HepG2 (cell line): ENCODE measurements at regions not wholly inside any gene's neighbourhood (a gene's known extent, or its start where the extent isn't known, plus 50 kb on each side); places are given as distances from the start of the nearest gene placed in this dataset.

Source experiments
- CBFB ChIP-seq: sonication (generic); formaldehyde crosslinking; IDR thresholded peaks from 2 replicates; pipeline ENCODE4 v1.4.0; 2020; ENCODE audit warnings: missing genetic modification reagents
- CEBPB ChIP-seq: IDR thresholded peaks from 2 replicates; pipeline ENCODE4 v1.6.1; 2011; ENCODE audit warnings: low read depth, low read length, improper control_type of control experiment, borderline replicate concordance
- CREB1 ChIP-seq, 2 experiments: fragments of 450-650 bp in 1 of 2; IDR thresholded peaks; 2 replicates each; pipeline ENCODE4 v1.6.1; 2016 to 2017; ENCODE audit warnings: control low read depth in 1 of 2, mild to moderate bottlenecking in 1 of 2, missing compliant biosample characterization in 1 of 2, missing genetic modification characterization in 1 of 2
- CREM ChIP-seq, 2 experiments: sonication (generic) in 1 of 2; formaldehyde crosslinking in 1 of 2; IDR thresholded peaks; 2 replicates each; pipeline versions ENCODE4 v1.4.0 to v1.6.1; 2016 to 2020; ENCODE audit warnings: antibody characterized with exemption in 1 of 2, mild to moderate bottlenecking in 1 of 2, missing genetic modification reagents in 1 of 2
- GATA4 ChIP-seq: sonication (generic); IDR thresholded peaks from 2 replicates; pipeline ENCODE4 v1.6.1; 2016; ENCODE audit warnings: antibody characterized with exemption, low read depth, borderline replicate concordance
- HIC2 ChIP-seq: sonication (generic); formaldehyde crosslinking; IDR thresholded peaks from 2 replicates; pipeline ENCODE4 v1.9.0; 2022; ENCODE audit warnings: low read depth, missing genetic modification reagents
- MIER2 ChIP-seq: IDR thresholded peaks from 2 replicates; pipeline ENCODE4 v1.6.1; 2016; ENCODE audit warnings: missing biosample characterization, missing genetic modification reagents
- MLLT10 ChIP-seq: sonication (generic); formaldehyde crosslinking; IDR thresholded peaks from 2 replicates; pipeline ENCODE4 v1.4.0; 2020; ENCODE audit warnings: missing genetic modification reagents
- PAF1 ChIP-seq: IDR thresholded peaks from 2 replicates; pipeline ENCODE4 v1.6.1; 2016; ENCODE audit warnings: missing genetic modification reagents, missing compliant biosample characterization
- RBFOX2 ChIP-seq: fragments of 200-400 bp; formaldehyde crosslinking; IDR thresholded peaks from 2 replicates; pipeline ENCODE4 v1.6.1; 2017; ENCODE audit warnings: low read depth, mild to moderate bottlenecking, low read length
- TIGD3 ChIP-seq: sonication (generic); formaldehyde crosslinking; IDR thresholded peaks from 2 replicates; pipeline ENCODE4 v1.5.1; 2020; ENCODE audit warnings: mild to moderate bottlenecking, missing genetic modification reagents, borderline replicate concordance
- ZHX2 ChIP-seq, 2 experiments: sonication (generic) in 1 of 2; formaldehyde crosslinking in 1 of 2; IDR thresholded peaks; 2 replicates each; pipeline versions ENCODE4 v1.6.1 to v1.9.0; 2014 to 2022; ENCODE audit warnings: antibody characterized with exemption in 1 of 2, borderline replicate concordance in 1 of 2, inconsistent platforms in 1 of 2, low read depth in 1 of 2, missing genetic modification reagents in 1 of 2
- ZKSCAN5 ChIP-seq: sonication (generic); formaldehyde crosslinking; IDR thresholded peaks from 2 replicates; pipeline ENCODE4 v1.5.1; 2020; ENCODE audit warnings: mild to moderate bottlenecking, missing genetic modification reagents
- ZNF224 ChIP-seq: sonication (generic); formaldehyde crosslinking; IDR thresholded peaks from 2 replicates; pipeline ENCODE4 v1.5.0; 2020; ENCODE audit warnings: mild to moderate bottlenecking, missing genetic modification reagents
- ZNF350 ChIP-seq: sonication (generic); formaldehyde crosslinking; IDR thresholded peaks from 2 replicates; pipeline ENCODE4 v1.4.0; 2020; ENCODE audit warnings: mild to moderate bottlenecking, low read depth, missing genetic modification reagents, borderline replicate concordance
- ZNF354B ChIP-seq: sonication (generic); formaldehyde crosslinking; IDR thresholded peaks from 2 replicates; pipeline ENCODE4 v1.8.0; 2022; ENCODE audit warnings: mild to moderate bottlenecking, missing genetic modification reagents
- ZNF580 ChIP-seq: IDR thresholded peaks from 2 replicates; pipeline ENCODE4 v1.6.1; 2016; ENCODE audit warnings: low read depth, borderline replicate concordance
- ZNF614 ChIP-seq: IDR thresholded peaks from 2 replicates; pipeline ENCODE4 v1.6.1; 2018; ENCODE audit warnings: missing biosample characterization, missing genetic modification reagents, inconsistent platforms, borderline replicate concordance
- ZSCAN25 ChIP-seq: sonication (generic); formaldehyde crosslinking; IDR thresholded peaks from 2 replicates; pipeline ENCODE4 v1.8.0; 2022; ENCODE audit warnings: mild to moderate bottlenecking, missing genetic modification reagents

GRCh38 chr13:40072663-40073120 is 417.2 kb downstream of the COG6 start (continued):
- TF ChIP-seq ZNF350 (CRISPR knock-in tag), result peak; percentile 47; the same call in 1 of the 2 replicates
- TF ChIP-seq ZNF614 (CRISPR knock-in tag), result peak; percentile 82
- TF ChIP-seq CREB1 (IDR thresholded peaks at IDR 0.05), result no peak
- no peak for TF ChIP-seq CREB1 (CRISPR knock-in tag; IDR thresholded peaks at IDR 0.05)
- no peak for TF ChIP-seq ZNF354B (CRISPR knock-in tag)
- no peak for TF ChIP-seq ZNF224 (CRISPR knock-in tag)
- no peak for TF ChIP-seq RBFOX2
- TF ChIP-seq ZHX2 (IDR thresholded peaks at IDR 0.05; ENCODE audit: low read depth), result no peak
- no peak for TF ChIP-seq ZHX2 (CRISPR knock-in tag; IDR thresholded peaks at IDR 0.05; ENCODE audit: borderline replicate concordance)
- TF ChIP-seq HIC2 (CRISPR knock-in tag), result peak; percentile 34; the same call in 1 of the 2 replicates
- TF ChIP-seq PAF1 (CRISPR knock-in tag), result no peak
- no peak for TF ChIP-seq CEBPB
- TF ChIP-seq MLLT10 (CRISPR knock-in tag), result no peak
- TF ChIP-seq ZSCAN25 (CRISPR knock-in tag), result no peak; the same call in 1 of the 2 replicates
- peak; percentile 71; the same call in 1 of the 2 replicates for TF ChIP-seq ZNF580 (CRISPR knock-in tag)
- no peak for TF ChIP-seq TIGD3 (CRISPR knock-in tag)
- TF ChIP-seq CREM (IDR thresholded peaks at IDR 0.05), result peak; percentile 84
- TF ChIP-seq CREM (CRISPR knock-in tag; IDR thresholded peaks at IDR 0.05), result no peak
- no peak for TF ChIP-seq ZKSCAN5 (CRISPR knock-in tag)
- peak; percentile 97 for TF ChIP-seq GATA4
- TF ChIP-seq CBFB, result peak; percentile 60; the same call in 1 of the 2 replicates
- peak; percentile 55; the same call in 1 of the 2 replicates for TF ChIP-seq MIER2 (CRISPR knock-in tag)
